ENCODE measurements at regions not wholly inside any gene's neighbourhood (a gene's known extent, or its start where the extent isn't known, plus 50 kb on each side); places are given as distances from the start of the nearest gene placed in this dataset.

- no peak for TF ChIP-seq FOXM1 (IDR thresholded peaks at IDR 0.05; ENCODE audit: borderline replicate concordance)
- no peak for TF ChIP-seq FOXK2 (IDR thresholded peaks at IDR 0.05)
- TF ChIP-seq SUZ12 (IDR thresholded peaks at IDR 0.05) = no peak
- TF ChIP-seq L3MBTL2 (conservative IDR thresholded peaks at IDR 0.05) = no peak
- TF ChIP-seq ARNT (IDR thresholded peaks at IDR 0.05) = no peak
- TF ChIP-seq LEF1 (IDR thresholded peaks at IDR 0.05; ENCODE audit: borderline replicate concordance) = no peak
- no peak for TF ChIP-seq ELF4 (IDR thresholded peaks at IDR 0.05)
- no peak for TF ChIP-seq BHLHE40 (IDR thresholded peaks at IDR 0.05; ENCODE audit: borderline replicate concordance)
- TF ChIP-seq SP1 (IDR thresholded peaks at IDR 0.05) = no peak
- no peak for TF ChIP-seq TARDBP (IDR thresholded peaks at IDR 0.05)
- no peak for TF ChIP-seq FOXA1 (IDR thresholded peaks at IDR 0.05)
Observed at GRCh38 chr5:2914022-2914661, 162.7 kb upstream of the IRX2 start.

Measured in HEK293T (cell line).